Prostate gland (tissue), 2 donors: ENCODE measurements at regions not wholly inside any gene's neighbourhood (a gene's known extent, or its start where the extent isn't known, plus 50 kb on each side); places are given as distances from the start of the nearest gene placed in this dataset.
"Not testable (repeated sequence)": the region's sequence is repeated elsewhere in the genome, so short reads cannot be mapped to it uniquely, and the experiment has no call there.

Source experiments
- DNase-seq: peaks from one replicate; pipeline ENCODE4 v3.0.0-alpha.2; 2019; ENCODE audit warnings: low spot score
- H3K27ac ChIP-seq, 2 donors: fragments of 200-600 bp; sonication (generic); 2 replicates each; pipeline ENCODE4 v1.5.1; 2017 to 2019
- H3K27me3 ChIP-seq: fragments of 200-600 bp; sonication (generic); replicated peaks from 2 replicates; pipeline ENCODE4 v1.5.1; 2019; ENCODE audit not compliant: insufficient read depth
- H3K36me3 ChIP-seq, 2 donors: fragments of 200-600 bp; sonication (generic); 1 replicate in 1 of 2; 2 replicates in 1 of 2; pipeline versions ENCODE4 v1.5.1 to v1.8.1; 2017 to 2019
- H3K4me1 ChIP-seq: fragments of 200-600 bp; sonication (generic); replicated peaks from 2 replicates; pipeline ENCODE4 v1.5.1; 2019
- H3K4me3 ChIP-seq, 2 donors: fragments of 200-600 bp; sonication (generic); 2 replicates each; pipeline ENCODE4 v1.5.1; 2017 to 2019
- H3K9me3 ChIP-seq: fragments of 200-600 bp; sonication (generic); 2 replicates; pipeline ENCODE4 v1.5.1; 2017
- CTCF ChIP-seq, 4 experiments: fragments of 200-600 bp in 2 of 4; fragments of 450-650 bp in 2 of 4; sonication (generic) in 2 of 4; IDR thresholded peaks; 1 replicate in 3 of 4; 2 replicates in 1 of 4; pipeline ENCODE4 v1.5.1; 2016 to 2019; ENCODE audit warnings: antibody characterized with exemption in 4 of 4, mild to moderate bottlenecking in 2 of 4, moderate library complexity in 2 of 4
- POLR2A ChIP-seq: fragments of 450-650 bp; IDR thresholded peaks from one replicate; pipeline ENCODE4 v1.6.1; 2016; ENCODE audit warnings: antibody characterized with exemption, mild to moderate bottlenecking
- POLR2AphosphoS5 ChIP-seq: sonication (generic); formaldehyde crosslinking; IDR thresholded peaks from one replicate; pipeline ENCODE4 v1.6.1; 2017; ENCODE audit warnings: antibody characterized with exemption
- whole genome bisulfite sequencing: methylation state at CpG from one replicate; pipeline ENCODE4 v1.1.5; 2018; 5-methylcytosine and 5-hydroxymethylcytosine counted together
- intact Hi-C: fragments of 100-400 bp; cut with DNase I; formaldehyde crosslinking; loops from one replicate; pipeline ENCODE4 v1.14.2; 2022

DNA sequence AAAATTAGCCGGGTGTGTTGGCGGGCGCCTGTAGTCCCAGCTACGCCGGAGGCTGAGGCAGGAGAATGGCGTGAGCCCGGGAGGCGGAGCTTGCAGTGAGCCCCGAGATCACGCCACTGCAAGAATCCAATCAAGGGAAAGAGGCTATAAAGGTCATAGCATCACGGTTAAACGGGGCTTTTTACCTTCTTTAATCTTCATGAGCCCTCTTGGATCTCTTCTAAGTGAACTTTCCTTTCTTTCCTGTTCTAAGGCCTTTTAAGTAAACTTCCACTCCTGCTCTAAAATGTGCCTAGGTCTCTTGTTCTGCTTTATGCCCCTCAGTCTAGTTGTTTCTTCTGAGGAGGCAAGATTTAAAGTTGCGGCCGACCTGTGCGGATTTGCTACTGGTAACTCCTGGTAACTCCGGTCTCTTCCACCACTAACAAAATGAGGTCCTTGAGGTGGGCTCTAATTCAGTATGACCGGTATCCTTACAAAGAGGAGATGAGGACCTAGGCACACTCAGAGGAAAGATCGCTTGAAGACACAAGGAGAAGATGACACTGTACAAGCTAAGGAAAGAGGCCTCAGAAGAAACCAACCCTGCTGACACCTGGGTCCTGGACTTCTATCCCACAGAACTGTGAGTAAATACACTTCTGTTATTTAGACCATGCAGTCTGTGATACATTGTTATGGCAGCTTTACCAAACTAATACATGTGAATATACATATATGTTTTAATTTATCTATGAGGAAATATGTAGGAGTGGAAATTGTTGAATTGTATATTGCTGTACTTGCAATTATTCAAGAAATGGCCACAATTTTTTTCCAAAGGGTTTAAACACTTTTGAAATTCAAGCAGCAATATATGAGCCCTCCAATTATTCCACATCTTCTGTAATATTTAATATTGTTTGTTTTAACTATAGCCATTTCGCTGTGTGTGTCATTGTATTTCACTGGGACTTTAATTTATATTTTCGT is 331.5 kb upstream of the CNTNAP2 start:
- Histone ChIP-seq H3K36me3 (no peaks in the 10 kb centered on the region), H3K4me3 (no peak overlapping the region), H3K9me3 (no peaks in the 10 kb centered on the region), H3K4me1 (no peaks in the 10 kb centered on the region), H3K27ac (no peak overlapping the region), H3K27me3 (no peaks in the 10 kb centered on the region)
- no peak for TF ChIP-seq POLR2A
- TF ChIP-seq POLR2AphosphoS5, result no peak
- no peak for TF ChIP-seq CTCF (IDR thresholded peaks at IDR 0.05)
- WGBS, result 93% methylated on average over 20 of the region's 20 CpGs
- no peak for DNase-seq
- intact Hi-C loops, result no loop called here

- H3K27ac ChIP-seq, intact Hi-C loops, H3K4me1 ChIP-seq, H3K9me3 ChIP-seq, H3K4me3 ChIP-seq, DNase-seq, H3K36me3 ChIP-seq, H3K27me3 ChIP-seq: not testable (repeated sequence)
- 73% methylated on average over 2 of the region's 2 CpGs for WGBS
Observed at GRCh38 chr7:145781388-145781787, 335.2 kb upstream of the CNTNAP2 start.

DNA sequence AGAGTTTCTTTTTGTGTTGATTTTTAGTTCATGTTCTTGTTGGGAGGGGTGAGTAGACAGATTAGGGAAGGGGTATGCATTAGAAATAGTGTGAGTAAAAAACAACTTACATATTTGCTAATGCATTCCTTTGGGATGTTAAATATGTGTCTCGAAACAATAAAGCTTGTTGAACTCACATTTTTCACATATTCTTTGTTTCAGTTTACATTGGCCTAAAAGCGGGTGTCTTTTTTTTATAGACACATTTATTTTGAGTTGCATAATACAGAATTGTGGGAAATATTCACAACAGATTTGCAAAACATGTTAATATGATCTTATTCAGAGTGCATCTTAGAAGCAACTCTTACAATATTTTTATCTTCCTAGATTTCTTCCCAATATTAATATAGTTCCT is 337.5 kb upstream of the CNTNAP2 start:
- no peak overlapping the region for H3K27ac ChIP-seq
- intact Hi-C loops, result no loop called here
- no peaks in the 10 kb centered on the region for H3K4me1 ChIP-seq
- H3K27me3 ChIP-seq, result no peaks in the 10 kb centered on the region
- H3K36me3 ChIP-seq, result no peaks in the 10 kb centered on the region
- 36% methylated on average over 2 of the region's 2 CpGs for WGBS
- no peaks in the 10 kb centered on the region for H3K9me3 ChIP-seq
- no peak overlapping the region for H3K4me3 ChIP-seq
- TF ChIP-seq POLR2AphosphoS5 (no peak), POLR2A (no peak), CTCF (IDR thresholded peaks at IDR 0.05) (no peak)
- no peak for DNase-seq

DNA sequence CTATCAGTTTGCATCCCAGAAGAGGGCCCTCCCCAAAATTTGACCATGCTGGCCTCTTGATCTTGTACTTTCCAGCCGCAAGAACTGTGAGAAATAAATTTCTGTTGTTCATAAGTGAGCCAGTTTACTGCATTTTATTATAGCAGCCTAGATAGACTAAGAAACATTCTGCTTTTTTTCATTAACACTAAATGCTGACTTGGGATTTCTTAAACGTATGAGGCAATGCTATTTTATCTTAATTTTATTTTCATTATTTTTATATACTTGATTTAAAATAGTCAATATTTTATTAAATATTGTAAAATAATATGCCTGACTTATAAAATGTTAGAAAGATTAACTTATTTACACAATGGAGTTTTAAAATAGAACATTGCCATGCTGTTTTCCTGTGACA is 341.8 kb upstream of the CNTNAP2 start:
- Histone ChIP-seq H3K27me3 (no peaks in the 10 kb centered on the region), H3K27ac (no peak overlapping the region), H3K36me3 (no peaks in the 10 kb centered on the region), H3K4me1 (no peaks in the 10 kb centered on the region), H3K9me3 (no peaks in the 10 kb centered on the region), H3K4me3 (no peak overlapping the region)
- DNase-seq, result no peak
- intact Hi-C loops, result no loop called here
- 72% methylated on average over 2 of the region's 2 CpGs for WGBS
- no peak for TF ChIP-seq POLR2AphosphoS5
- TF ChIP-seq POLR2A, result no peak
- TF ChIP-seq CTCF (IDR thresholded peaks at IDR 0.05), result no peak

DNA sequence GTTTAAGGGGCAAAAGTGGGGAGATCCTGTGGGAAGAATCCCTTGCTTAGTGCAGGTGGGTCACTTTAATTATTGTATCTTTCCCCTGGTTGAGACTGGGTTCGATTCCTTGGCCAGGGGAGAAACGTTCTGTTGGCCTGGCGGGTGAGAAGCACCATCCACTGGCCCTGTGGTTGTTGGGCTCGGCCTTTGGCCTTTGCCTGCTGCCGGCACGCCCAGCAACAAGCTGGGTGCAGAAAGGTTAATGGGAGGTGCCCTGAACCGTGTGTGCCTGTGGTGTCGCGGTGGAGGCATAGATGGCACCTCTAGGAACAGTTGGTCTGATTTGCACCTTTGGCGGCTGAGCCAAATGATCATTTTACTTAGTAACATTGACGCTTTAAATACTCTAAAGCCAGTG is 363.6 kb upstream of the CNTNAP2 start:
- TF ChIP-seq POLR2A (no peak), CTCF (IDR thresholded peaks at IDR 0.05) (no peak), POLR2AphosphoS5 (no peak)
- Histone ChIP-seq H3K4me3 (no peak overlapping the region), H3K9me3 (no peaks in the 10 kb centered on the region), H3K27me3 (no peaks in the 10 kb centered on the region), H3K36me3 (no peaks in the 10 kb centered on the region), H3K4me1 (no peaks in the 10 kb centered on the region), H3K27ac (no peak overlapping the region)
- 94% methylated on average over 11 of the region's 11 CpGs for WGBS
- intact Hi-C loops, result no loop called here
- DNase-seq, result no peak
